Superior temporal gyrus (tissue), 1 donor: ENCODE measurements at regions not wholly inside any gene's neighbourhood (a gene's known extent, or its start where the extent isn't known, plus 50 kb on each side); places are given as distances from the start of the nearest gene placed in this dataset.

Experiments
- DNase-seq: peaks from one replicate; pipeline ENCODE4 v3.0.0-alpha.2; 2016; ENCODE audit errors: extremely low spot score

DNA sequence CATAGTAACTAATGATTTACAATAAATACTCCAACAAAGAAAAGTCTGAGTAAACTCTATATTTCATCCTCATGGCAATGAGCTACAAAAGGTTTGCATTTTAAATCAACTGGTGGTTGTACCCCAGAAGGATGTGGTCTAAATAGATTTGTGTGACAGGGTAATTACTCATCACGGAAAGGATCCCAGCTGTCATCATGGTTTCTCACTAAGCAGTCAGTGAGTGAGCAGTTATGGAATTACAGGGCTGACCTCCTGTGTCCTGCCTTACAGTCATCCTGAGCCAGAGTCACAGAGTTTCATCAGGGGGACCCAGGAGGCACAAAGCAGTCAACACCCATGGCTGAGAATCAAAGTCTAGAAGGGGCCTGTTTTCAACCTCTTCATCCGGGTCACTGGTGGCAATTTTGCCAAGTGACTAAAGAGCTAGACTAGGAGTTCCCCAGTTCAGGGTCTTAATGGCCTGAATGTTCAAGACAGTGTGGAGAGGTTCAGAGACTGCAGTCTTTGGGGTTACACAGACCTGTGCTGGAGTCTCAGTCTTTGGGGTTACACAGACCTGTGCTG is 210.7 kb upstream of the SLC24A2 start:
- DNase-seq = no peak

DNA sequence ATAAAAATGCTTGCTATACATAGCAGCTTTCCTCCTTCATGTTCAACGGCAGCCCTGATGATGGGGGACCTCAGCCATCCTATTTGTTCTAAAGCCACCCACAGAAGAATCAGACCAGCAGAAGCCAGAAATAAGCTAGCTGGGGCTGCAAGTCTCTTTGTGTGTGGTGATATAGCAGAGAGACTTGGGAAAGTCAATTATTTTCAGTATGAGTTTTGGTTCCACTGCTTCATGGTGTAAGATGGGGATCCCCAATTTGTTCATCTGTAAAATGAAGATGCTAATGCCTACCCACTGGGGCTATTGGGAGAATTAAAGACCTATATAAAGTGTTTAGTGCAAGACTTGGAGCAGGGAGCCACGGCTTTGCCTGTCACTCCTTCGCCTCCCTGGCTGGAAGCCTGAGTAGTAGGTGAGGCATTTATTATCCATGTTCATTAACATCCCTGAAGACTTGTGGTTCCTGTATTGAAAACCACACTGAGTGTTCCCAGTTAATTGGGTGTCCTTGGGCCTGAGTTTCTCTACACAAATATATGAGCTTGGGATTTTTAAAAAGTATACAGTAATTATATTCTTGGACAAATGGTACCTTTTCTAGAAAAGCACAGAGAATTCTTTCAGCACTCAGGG is 210.1 kb upstream of the SLC24A2 start:
- DNase-seq = no peak

DNA sequence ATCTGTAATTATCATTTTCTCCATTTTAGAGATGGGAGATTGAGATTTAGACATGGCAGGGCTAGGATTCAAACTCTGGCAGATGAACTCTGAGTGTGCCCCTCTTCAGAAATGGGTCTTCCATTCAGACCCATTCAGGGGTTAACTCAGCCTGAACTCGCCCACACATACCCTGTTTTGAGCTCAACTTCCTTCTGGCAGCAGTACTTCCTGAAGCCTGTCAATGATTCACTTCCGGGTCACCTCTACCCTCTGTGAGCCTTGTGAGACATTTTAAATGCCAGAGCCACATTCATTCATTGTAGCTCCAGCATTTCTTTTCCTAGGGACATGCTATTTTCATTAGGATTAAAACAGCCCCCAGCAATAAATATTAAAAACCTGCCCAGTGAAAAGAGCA is 209.3 kb upstream of the SLC24A2 start:
- no peak for DNase-seq

DNA sequence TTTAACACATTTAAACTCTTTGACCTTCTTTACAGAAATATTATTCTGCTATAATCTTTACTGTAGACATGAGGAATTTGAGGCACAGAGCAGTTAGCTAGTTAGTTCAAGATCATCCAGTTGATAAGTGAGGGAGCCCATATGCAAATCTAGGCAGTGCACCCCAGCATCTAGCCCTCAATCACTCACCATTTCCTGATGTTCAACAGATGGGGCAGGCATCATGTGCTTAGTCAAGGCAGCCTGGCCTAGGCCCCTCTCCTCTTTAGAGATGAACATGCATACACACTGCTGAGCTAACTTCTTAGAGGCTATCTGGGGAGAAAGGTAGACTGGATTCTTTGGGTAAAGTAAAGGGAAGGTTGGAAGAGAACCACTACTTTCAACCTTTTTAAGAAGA is 206.8 kb upstream of the SLC24A2 start:
- DNase-seq = no peak

DNA sequence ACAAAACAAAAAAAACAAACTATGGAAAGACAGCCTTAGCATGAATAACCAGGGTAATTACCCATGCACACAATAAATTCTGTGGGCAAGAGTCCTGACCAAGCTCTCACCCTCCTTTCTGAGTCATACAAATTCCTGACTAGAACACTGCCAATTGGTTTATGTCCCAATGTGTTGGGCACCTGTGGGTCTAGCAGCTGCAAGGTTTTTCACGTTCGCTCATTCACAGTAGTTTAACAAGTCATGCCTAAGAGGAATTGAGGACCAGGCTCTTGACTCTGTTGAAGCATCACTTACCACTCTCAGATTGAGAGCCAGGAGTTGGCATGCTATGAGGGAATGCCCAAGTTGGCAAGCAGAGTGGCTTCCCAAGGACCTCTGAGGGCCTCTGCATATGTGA is 205.5 kb upstream of the SLC24A2 start:
- DNase-seq = no peak

DNA sequence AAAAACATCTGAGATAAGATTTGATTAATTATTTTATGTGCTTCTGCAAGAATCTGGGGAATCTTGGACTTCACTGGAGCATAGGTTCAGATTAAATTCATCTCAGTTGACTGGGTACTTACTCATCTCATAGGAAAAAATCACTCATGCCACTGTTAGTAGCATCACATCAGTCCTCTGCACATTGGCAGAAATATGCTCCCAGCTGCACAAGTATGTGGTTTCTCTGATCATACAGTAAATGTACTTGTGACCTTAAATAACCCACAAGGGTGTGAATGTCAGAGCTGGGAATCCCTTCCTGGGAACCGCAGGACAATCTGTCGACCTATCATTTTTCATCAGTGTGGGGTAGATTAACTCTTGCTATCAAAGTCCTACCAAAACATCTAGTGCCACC is 203.7 kb upstream of the SLC24A2 start:
- no peak for DNase-seq

DNA sequence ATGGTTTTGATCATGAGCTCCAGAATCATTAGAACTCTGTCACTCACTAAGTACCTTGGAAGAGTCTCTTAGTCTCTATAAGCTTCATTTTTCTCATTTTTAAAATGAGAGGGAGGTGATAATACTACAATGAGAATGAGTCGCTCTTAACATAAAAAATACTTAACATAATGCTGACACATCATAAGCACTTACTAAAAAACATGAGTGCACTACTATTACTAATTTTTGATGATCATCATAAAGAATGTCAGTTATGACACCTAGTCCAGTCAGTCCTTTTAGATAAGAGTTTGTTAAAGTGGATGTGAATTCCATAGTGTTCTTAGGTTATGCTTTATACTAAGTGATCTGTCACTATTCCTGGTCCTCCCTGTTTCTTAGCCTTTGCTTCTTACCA is 200.4 kb upstream of the SLC24A2 start:
- DNase-seq = no peak

DNA sequence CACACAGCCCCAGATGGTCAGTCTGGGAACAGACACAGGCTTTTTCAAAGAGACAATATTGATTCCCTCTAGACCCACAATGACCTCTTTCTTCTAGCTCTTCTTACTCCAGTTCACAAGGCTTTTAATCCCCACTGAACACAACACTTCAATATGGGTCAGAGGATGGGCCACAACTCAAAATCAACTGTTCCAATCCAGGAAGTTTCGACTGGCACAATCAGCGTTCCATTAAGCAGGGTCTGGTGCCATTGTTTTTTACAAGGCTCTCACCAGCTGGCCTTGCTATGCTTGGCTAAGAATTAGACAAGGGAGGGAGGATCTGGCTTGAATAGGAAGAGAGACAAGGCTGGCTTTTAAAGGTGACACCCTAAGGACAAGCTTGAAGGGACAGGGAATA is 199.4 kb upstream of the SLC24A2 start:
- peak; percentile 68 for DNase-seq

- DNase-seq = peak; percentile 23
Observed at GRCh38 chr9:19985081-19985480, 196.2 kb upstream of the SLC24A2 start.

GRCh38 chr9:19976226-19976625 is 187.4 kb upstream of the SLC24A2 start:
- no peak for DNase-seq

DNA sequence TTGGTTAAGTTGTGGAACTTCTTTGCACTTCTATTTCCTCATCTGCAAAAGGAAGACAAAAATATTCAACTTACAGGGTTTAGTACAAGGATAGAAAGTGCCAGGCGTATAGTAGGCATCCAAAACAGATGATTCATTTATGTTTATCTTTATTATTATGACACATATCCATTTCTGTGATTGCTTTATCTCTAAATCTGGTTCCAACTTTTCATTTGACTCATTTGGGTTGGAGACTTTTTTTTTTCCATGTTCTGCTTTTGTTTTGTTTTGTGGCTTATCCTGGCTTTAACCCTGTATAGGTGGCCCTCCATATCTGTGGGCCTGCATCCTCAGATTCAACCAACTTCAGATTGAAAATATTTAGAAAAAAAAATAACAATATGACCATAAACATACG is 186.7 kb upstream of the SLC24A2 start:
- no peak for DNase-seq

GRCh38 chr9:19969721-19970120 is 180.9 kb upstream of the SLC24A2 start:
- DNase-seq = no peak

DNA sequence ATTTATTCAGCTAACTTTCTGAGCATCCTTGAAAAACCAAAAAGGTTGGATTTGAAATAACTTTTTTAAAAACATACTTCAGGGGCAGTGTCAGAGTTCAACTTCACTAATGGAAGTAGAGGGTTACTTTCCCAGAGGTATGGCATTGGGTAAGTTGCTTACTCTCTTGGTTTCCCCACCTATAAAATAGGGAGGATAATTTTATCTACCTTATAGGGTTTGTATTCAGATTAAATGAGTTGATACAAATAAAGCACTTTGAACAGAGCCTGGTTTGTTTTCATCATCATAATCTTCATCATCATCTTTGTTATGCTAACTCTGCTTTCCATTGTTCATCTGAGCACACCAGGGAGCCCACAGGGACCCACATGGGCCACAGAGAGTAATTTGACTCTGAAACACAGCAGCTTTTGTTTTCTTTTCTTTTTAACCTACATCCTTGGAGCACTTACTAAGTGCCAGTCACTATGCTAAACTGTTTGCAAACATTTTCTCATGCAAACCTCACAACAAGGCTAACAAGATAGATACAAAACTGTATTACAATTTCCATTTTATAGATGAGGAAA is 179.1 kb upstream of the SLC24A2 start:
- DNase-seq = no peak

DNA sequence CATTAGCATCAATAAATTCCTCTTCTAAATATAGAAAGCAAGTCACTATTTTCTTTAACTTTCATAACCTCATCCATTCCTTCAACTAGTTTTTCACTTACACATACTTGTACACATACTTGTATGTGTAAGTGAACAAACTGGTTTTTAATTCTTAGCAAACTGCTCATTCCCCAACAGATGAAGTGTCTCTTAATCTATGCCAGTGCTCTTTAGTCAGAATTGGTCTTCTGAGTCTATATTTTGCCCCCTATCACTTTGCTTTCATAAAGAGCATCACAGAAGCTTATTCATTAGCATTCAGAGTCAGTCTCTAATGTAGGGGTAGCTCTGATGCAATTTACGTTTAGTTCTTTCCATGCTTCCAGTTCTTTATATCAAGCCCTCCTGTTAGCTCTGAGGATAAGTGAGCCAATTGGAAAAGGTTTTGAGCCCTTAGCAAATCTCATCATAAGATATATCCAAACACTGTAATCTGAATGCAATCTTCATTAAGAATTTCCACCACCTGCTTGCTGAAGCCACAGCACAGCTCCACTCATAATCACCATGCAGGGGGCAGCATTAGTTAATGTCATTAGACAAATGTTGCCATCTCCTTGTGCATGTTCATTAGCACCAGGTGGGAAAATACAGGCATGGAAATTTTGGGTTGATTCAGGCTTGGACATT is 178.5 kb upstream of the SLC24A2 start:
- DNase-seq = no peak

- no peak for DNase-seq
Observed at GRCh38 chr9:19965336-19965735, 176.5 kb upstream of the SLC24A2 start.

GRCh38 chr9:19947996-19948395 is 159.2 kb upstream of the SLC24A2 start:
- DNase-seq = no peak

- peak; percentile 53 for DNase-seq
Observed at GRCh38 chr9:19946441-19947109, 157.7 kb upstream of the SLC24A2 start.

- DNase-seq = no peak
Observed at GRCh38 chr9:19941874-19942273, 153.0 kb upstream of the SLC24A2 start.

- no peak for DNase-seq
Observed at GRCh38 chr9:19940811-19941535, 152.1 kb upstream of the SLC24A2 start.

DNA sequence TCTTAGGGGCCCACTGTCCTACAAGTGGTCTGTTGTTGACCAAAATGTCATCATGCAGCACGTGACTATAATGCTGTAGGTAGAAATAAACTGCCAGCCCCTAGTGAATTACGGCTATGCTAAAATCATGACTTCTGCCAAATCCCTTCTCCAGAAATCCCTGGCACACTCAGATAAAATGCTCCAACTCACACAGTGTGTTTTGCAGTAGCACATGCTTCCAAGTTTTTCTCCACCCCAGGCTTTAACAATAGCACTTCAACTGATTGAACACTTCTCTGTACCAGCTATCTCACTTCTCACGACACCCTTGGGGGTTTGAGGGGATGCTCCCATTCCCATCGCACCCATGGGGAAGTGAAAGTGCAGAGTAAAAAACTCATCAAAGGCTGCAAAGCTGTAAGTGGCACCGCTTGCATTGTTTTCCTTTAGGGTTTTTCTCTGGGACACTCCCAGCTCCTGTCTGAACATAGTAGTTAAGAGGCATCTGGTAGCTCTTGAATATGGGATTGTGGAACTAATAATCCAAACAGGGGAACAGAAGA is 151.0 kb upstream of the SLC24A2 start:
- DNase-seq = no peak

DNA sequence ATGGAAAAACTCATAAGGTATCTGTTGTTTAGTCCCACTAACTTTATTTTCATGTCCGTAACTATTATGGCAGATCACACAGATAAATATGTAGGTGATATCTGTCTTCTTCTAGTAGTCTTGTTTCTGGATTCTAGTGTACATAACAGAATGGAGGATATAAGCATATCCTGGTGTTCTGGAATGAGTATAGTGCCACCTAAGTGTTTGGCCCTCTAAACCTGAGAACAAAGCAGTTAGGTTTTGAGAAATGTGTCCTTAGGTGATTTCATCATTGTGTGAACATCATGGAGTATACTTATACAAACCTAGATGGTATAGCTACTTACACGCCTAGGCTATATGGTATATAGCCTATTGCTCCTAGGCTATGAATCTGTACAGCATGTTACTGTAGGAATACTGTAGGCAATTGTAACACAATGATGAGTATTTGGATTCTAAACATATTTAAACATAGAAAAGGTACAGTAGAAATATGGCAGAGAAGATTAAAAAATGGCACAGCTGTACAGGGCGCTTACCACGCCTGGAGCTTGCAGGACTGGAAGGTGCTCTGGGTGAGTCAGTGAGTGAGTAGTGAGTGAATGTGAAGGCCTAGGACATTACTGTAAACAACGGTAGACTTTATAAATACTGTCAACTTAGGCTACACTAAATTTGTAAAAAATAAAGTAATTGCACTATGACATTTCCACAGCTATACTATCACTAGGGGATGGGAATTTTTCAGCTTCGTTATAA is 150.3 kb upstream of the SLC24A2 start:
- DNase-seq = no peak
